ENCODE measurements at regions not wholly inside any gene's neighbourhood (a gene's known extent, or its start where the extent isn't known, plus 50 kb on each side); places are given as distances from the start of the nearest gene placed in this dataset.

DNA sequence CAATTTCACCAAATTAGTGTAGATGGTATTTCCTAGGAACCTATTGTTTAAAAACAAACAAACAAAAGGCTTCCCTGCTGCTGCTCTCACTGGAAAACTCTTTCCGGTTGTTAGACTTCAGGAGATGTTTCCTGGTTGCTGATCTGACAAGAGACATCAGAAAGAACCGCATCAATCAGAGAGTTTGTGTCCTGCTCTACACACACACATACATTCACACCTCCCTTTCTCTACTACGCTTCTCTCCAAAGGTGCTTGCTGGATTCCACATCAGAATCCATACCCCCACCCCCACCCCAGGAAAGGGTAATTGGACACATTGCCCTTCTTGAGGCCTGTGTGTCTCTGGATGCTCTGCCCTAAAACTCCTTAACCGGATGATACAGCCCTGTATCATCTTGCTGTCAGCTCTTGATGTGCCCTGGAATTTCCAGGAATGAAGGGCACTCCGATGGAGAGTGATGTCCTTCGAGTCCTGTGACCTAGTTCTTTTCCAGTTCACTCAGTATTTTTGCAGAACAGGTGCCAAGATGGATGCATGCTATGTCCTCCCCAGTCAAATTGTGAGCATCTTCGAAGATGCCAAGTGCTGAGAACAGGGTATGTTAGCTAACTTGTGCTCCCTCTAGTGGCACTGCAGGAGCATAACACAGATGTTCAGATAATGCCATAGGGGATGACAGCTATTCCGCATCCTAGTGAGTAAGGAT lies 113.7 kb upstream of the SLC35F3 start:
- TF ChIP-seq, protein P1, sequence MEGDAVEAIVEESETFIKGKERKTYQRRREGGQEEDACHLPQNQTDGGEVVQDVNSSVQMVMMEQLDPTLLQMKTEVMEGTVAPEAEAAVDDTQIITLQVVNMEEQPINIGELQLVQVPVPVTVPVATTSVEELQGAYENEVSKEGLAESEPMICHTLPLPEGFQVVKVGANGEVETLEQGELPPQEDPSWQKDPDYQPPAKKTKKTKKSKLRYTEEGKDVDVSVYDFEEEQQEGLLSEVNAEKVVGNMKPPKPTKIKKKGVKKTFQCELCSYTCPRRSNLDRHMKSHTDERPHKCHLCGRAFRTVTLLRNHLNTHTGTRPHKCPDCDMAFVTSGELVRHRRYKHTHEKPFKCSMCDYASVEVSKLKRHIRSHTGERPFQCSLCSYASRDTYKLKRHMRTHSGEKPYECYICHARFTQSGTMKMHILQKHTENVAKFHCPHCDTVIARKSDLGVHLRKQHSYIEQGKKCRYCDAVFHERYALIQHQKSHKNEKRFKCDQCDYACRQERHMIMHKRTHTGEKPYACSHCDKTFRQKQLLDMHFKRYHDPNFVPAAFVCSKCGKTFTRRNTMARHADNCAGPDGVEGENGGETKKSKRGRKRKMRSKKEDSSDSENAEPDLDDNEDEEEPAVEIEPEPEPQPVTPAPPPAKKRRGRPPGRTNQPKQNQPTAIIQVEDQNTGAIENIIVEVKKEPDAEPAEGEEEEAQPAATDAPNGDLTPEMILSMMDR (IDR thresholded peaks at IDR 0.05) = peak; percentile 98
- TF ChIP-seq ZFX (IDR thresholded peaks at IDR 0.05; ENCODE audit: borderline replicate concordance) = no peak

All from 22Rv1 (cell line).